Fibroblast of pulmonary artery (primary cell): ENCODE measurements at regions not wholly inside any gene's neighbourhood (a gene's known extent, or its start where the extent isn't known, plus 50 kb on each side); places are given as distances from the start of the nearest gene placed in this dataset.
A peak's percentile ranks its signal among the peaks of the same experiment; 100 is the strongest.
"Not testable (repeated sequence)": the region's sequence is repeated elsewhere in the genome, so short reads cannot be mapped to it uniquely, and the experiment has no call there.

Experiments used
- DNase-seq: peaks from one replicate; pipeline ENCODE4 v3.0.0-alpha.2; 2010; ENCODE audit warnings: low read depth
- H3K4me3 ChIP-seq: replicated peaks from 2 replicates; pipeline ENCODE4 v1.5.1; 2011; ENCODE audit warnings: low read depth, mild to moderate bottlenecking, control low read depth, low read length, moderate library complexity
- CTCF ChIP-seq: IDR thresholded peaks from 2 replicates; pipeline ENCODE4 v1.5.1; 2011; ENCODE audit warnings: mild to moderate bottlenecking, control low read depth, low read length, inconsistent platforms; ENCODE audit errors: missing control alignments

DNA sequence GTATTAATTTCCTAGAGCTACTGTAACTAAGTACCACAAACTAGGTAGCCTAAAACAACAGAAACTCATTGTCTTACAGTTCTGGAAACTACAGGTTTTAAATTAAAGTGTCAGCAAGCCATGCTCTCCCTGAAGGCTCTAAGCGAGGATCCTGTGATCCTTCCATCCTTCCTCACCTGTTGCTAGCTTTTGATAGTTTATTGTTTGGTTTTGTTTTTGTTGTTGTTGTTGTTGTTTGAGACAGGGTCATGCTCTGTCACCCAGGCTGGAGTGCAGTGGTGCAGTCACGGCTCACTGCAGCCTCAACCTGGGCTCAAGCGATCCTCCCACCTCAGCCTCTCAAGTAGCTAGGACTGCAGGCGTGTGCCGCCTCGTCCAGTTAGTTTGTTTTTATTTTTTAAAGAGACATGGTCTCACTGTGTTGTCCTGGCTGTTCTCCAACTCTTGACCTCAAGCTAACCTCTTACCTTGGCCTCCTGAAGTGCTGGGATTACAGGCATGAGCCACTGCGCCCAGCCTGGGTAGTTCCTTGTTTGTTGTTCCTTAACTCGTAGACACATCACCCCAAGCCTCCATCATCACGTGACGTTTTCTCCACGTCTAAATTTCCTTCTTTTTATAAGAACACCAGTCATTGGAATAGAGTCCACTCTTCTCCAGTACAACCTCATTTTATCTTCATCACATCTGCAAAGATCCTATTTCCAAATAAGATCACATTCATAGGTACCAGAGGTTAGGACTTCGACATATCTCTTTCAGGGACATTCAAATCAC lies 109.1 kb downstream of the AKR1D1 start:
- no peak overlapping the region for H3K4me3 ChIP-seq
- TF ChIP-seq CTCF, result no peak
- no peak for DNase-seq

DNA sequence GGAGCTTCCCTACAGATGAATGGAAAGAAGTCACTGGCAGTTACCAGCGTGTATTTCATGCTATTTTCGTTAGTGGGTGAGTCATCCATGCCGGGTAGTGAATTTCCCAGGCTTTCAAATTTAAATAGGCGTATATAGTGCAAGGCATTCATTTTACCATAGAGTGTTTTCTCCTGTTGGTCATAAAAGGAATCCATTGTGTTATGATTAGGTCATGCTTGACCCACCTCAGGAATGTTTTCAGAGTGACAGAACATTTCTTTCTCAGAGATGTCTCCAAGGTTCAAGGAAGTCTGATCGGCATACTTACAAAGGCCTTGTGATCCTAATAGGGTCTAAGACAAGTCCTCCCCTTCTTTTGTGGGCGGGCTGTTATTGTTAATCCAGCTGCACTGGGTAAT lies 110.7 kb downstream of the AKR1D1 start:
- no peak for TF ChIP-seq CTCF
- no peak overlapping the region for H3K4me3 ChIP-seq
- peak; percentile 94 for DNase-seq

- no peak for TF ChIP-seq CTCF
- no peak for DNase-seq
- H3K4me3 ChIP-seq, result no peak overlapping the region
Observed at GRCh38 chr7:138188290-138188858, 112.1 kb downstream of the AKR1D1 start.

DNA sequence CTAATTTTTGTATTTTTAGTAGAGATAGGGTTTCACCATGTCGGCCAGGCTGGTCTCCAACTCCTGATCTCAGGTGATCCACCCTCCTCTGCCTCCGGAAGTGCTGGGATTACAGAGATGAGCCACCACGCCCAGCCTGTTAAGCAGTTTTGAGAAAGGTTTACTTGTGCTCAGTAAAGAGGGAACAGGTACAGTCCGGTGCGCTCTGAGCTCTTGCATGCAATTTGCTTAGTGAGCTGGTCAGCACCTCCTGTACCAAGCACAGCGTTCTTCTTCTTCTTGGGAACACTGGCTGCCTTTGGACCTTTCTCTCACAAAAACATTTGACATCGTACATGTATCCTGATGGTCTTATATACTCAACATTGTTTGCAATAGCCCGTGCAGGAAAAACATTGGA lies 118.3 kb downstream of the AKR1D1 start:
- H3K4me3 ChIP-seq, result no peak overlapping the region
- TF ChIP-seq CTCF, result no peak
- no peak for DNase-seq

DNA sequence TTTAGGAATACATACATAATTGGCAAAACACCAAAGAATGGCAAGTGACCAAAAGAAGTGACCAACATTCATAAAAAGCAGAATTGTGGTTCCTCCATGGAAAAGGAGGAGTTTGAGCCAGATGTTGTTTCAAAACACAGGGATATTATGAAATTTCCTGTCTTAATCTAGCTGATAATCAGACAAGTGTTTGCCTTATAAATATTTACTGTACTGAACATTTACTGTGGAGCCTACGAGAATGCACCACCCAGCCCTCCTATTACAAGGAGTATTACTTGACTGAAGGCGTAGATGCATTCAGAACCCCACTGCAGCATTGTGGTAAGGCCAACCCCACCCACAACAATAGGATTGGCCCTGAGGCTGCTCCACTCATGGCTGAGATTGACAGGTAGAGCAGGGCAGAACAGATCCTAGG lies 118.9 kb downstream of the AKR1D1 start:
- DNase-seq, result peak; percentile 22
- no peak overlapping the region for H3K4me3 ChIP-seq
- no peak for TF ChIP-seq CTCF

- DNase-seq, result peak; percentile 18
- H3K4me3 ChIP-seq, result not testable (repeated sequence)
Observed at GRCh38 chr7:138196503-138196946, 120.3 kb downstream of the AKR1D1 start.

- DNase-seq, result peak; percentile 14
- no peak for TF ChIP-seq CTCF
- no peak overlapping the region for H3K4me3 ChIP-seq
Observed at GRCh38 chr7:138196971-138197896, 121.0 kb downstream of the AKR1D1 start.
